H9 (cell line): ENCODE measurements at regions not wholly inside any gene's neighbourhood (a gene's known extent, or its start where the extent isn't known, plus 50 kb on each side); places are given as distances from the start of the nearest gene placed in this dataset.

ENCODE experiments used
- DNase-seq: peaks from one replicate; pipeline ENCODE4 v3.0.0-alpha.2; 2017
- H2AFZ ChIP-seq: one replicate; pipeline ENCODE4 v1.6.1; 2013; ENCODE audit warnings: mild to moderate bottlenecking, low read length, control low read depth, moderate library complexity
- H2AK5ac ChIP-seq: 2 replicates; pipeline ENCODE4 v1.6.1; 2013; ENCODE audit warnings: low read length, control low read depth, mixed read lengths; ENCODE audit not compliant: insufficient read length
- H2BK120ac ChIP-seq: one replicate; pipeline ENCODE4 v1.6.1; 2013; ENCODE audit warnings: low read depth, mild to moderate bottlenecking, low read length, control low read depth, inconsistent platforms; ENCODE audit not compliant: poor library complexity, severe bottlenecking
- H2BK12ac ChIP-seq: 2 replicates; pipeline ENCODE4 v1.6.1; 2013; ENCODE audit warnings: low read length, control low read depth, mixed read lengths, low read depth; ENCODE audit not compliant: insufficient read length
- H2BK15ac ChIP-seq: 2 replicates; pipeline ENCODE4 v1.6.1; 2013; ENCODE audit warnings: low read depth, low read length, control low read depth
- H2BK20ac ChIP-seq: one replicate; pipeline ENCODE4 v1.6.1; 2013; ENCODE audit warnings: low read depth, mild to moderate bottlenecking, low read length, control low read depth, inconsistent platforms; ENCODE audit not compliant: poor library complexity, severe bottlenecking
- H2BK5ac ChIP-seq: 2 replicates; pipeline ENCODE4 v1.6.1; 2013; ENCODE audit warnings: low read length, control low read depth, mixed read lengths; ENCODE audit not compliant: insufficient read length
- H3K14ac ChIP-seq: 2 replicates; pipeline ENCODE4 v1.6.1; 2013; ENCODE audit warnings: low read length, control low read depth; ENCODE audit not compliant: insufficient read depth
- H3K18ac ChIP-seq: 2 replicates; pipeline ENCODE4 v1.6.1; 2013; ENCODE audit warnings: low read depth, mild to moderate bottlenecking, mixed read lengths, low read length, control low read depth; ENCODE audit not compliant: insufficient read length
- H3K23ac ChIP-seq: 2 replicates; pipeline ENCODE4 v1.6.1; 2013; ENCODE audit warnings: low read length, control low read depth, mixed read lengths, low read depth; ENCODE audit not compliant: insufficient read length
- H3K23me2 ChIP-seq: 2 replicates; pipeline ENCODE4 v1.6.1; 2013; ENCODE audit warnings: low read depth, mild to moderate bottlenecking, mixed read lengths, low read length, control low read depth; ENCODE audit not compliant: insufficient read length, poor library complexity, severe bottlenecking
- H3K27ac ChIP-seq: 2 replicates; pipeline ENCODE4 v1.5.1; 2013; ENCODE audit warnings: low read length, control low read depth, mixed read lengths, low read depth; ENCODE audit not compliant: insufficient read length
- H3K27me3 ChIP-seq: 2 replicates; pipeline ENCODE4 v1.6.1; 2013; ENCODE audit warnings: low read length, control low read depth, inconsistent platforms; ENCODE audit not compliant: insufficient read depth
- H3K4ac ChIP-seq: 2 replicates; pipeline ENCODE4 v1.6.1; 2013; ENCODE audit warnings: low read depth, mild to moderate bottlenecking, control low read depth, inconsistent platforms, low read length, moderate library complexity
- H3K4me1 ChIP-seq: 2 replicates; pipeline ENCODE4 v1.6.1; 2013; ENCODE audit warnings: low read length, control low read depth, inconsistent platforms; ENCODE audit not compliant: insufficient read depth
- H3K4me2 ChIP-seq: 2 replicates; pipeline ENCODE4 v1.6.1; 2013; ENCODE audit warnings: low read length, control low read depth, mixed read lengths; ENCODE audit not compliant: insufficient read length, insufficient read depth
- H3K56ac ChIP-seq: 2 replicates; pipeline ENCODE4 v1.6.1; 2013; ENCODE audit warnings: low read depth, mild to moderate bottlenecking, mixed read lengths, low read length, control low read depth; ENCODE audit not compliant: insufficient read length
- H3K79me1 ChIP-seq: 2 replicates; pipeline ENCODE4 v1.6.1; 2013; ENCODE audit warnings: low read depth, mild to moderate bottlenecking, moderate library complexity, low read length, control low read depth, inconsistent platforms; ENCODE audit not compliant: insufficient read depth, poor library complexity, severe bottlenecking
- H3K79me2 ChIP-seq: 2 replicates; pipeline ENCODE4 v1.6.1; 2013; ENCODE audit warnings: low read length, control low read depth, inconsistent platforms; ENCODE audit not compliant: insufficient read depth
- H3K9ac ChIP-seq: 2 replicates; pipeline ENCODE4 v1.6.1; 2013; ENCODE audit warnings: low read length, control low read depth, mixed read lengths; ENCODE audit not compliant: insufficient read length; ENCODE audit errors: extremely low read depth
- H3K9me3 ChIP-seq: one replicate; pipeline ENCODE4 v1.6.1; 2013; ENCODE audit warnings: low read depth, low read length, inconsistent platforms; ENCODE audit not compliant: control insufficient read depth
- H3T11ph ChIP-seq: one replicate; pipeline ENCODE4 v1.6.1; 2013; ENCODE audit warnings: mild to moderate bottlenecking, low read length, control low read depth, inconsistent platforms
- H4K20me1 ChIP-seq: one replicate; pipeline ENCODE4 v1.6.1; 2013; ENCODE audit not compliant: control insufficient read depth, insufficient read length, insufficient read depth
- H4K5ac ChIP-seq: 2 replicates; pipeline ENCODE4 v1.6.1; 2013; ENCODE audit warnings: low read depth, mild to moderate bottlenecking, mixed read lengths, low read length, control low read depth; ENCODE audit not compliant: insufficient read length
- H4K8ac ChIP-seq: replicated peaks from 2 replicates; pipeline ENCODE4 v1.6.1; 2013; ENCODE audit warnings: low read length, control low read depth, mixed read lengths, low read depth; ENCODE audit not compliant: insufficient read length
- H4K91ac ChIP-seq: 2 replicates; pipeline ENCODE4 v1.6.1; 2013; ENCODE audit warnings: low read depth, mild to moderate bottlenecking, moderate library complexity, mixed read lengths, low read length, control low read depth; ENCODE audit not compliant: insufficient read length
- H3K27ac Mint-ChIP-seq, 3 experiments: 2 replicates in 2 of 3; 3 replicates in 1 of 3; pipeline ENCODE4 v1.8.0; 2020 to 2021; ENCODE audit warnings: mixed read lengths in 3 of 3, mild to moderate bottlenecking in 1 of 3, moderate library complexity in 1 of 3
- H3K27me3 Mint-ChIP-seq: 2 replicates; pipeline ENCODE4 v1.8.0; 2021; ENCODE audit warnings: low read depth, mild to moderate bottlenecking, moderate library complexity, mixed read lengths
- H3K36me3 Mint-ChIP-seq, 3 experiments: 2 replicates in 2 of 3; 3 replicates in 1 of 3; pipeline ENCODE4 v1.8.0; 2020 to 2021; ENCODE audit warnings: low read depth in 3 of 3, mixed read lengths in 3 of 3; ENCODE audit not compliant: insufficient read depth in 1 of 3
- H3K4me1 Mint-ChIP-seq, 2 experiments: 2 replicates each; pipeline ENCODE4 v1.8.0; 2020; ENCODE audit warnings: mixed read lengths in 2 of 2
- H3K4me3 Mint-ChIP-seq, 2 experiments: 2 replicates in 1 of 2; 3 replicates in 1 of 2; pipeline ENCODE4 v1.8.0; 2020 to 2021; ENCODE audit warnings: mild to moderate bottlenecking in 2 of 2, mixed read lengths in 2 of 2, moderate library complexity in 1 of 2
- H3K9me3 Mint-ChIP-seq, 2 experiments: 2 replicates in 1 of 2; 3 replicates in 1 of 2; pipeline ENCODE4 v1.8.0; 2020; ENCODE audit warnings: mild to moderate bottlenecking in 2 of 2, mixed read lengths in 2 of 2, moderate library complexity in 1 of 2
- WGBS: extraction: QIAGEN DNeasy Blood & Tissue Kit; methylation state at CpG from one replicate; pipeline ENCODE4 v1.1.7; 2013; ENCODE audit warnings: missing lambda C conversion rate, low lambda C conversion rate, mixed read lengths; ENCODE audit not compliant: insufficient read length; ENCODE audit errors: extremely low coverage; 5-methylcytosine and 5-hydroxymethylcytosine counted together
- TF ChIP-seq, protein P1 (sequence below): fragments of 200-600 bp; sonication (generic); conservative IDR thresholded peaks from 3 replicates; pipeline ENCODE4 v1.8.0; 2021; ENCODE audit warnings: antibody characterized with exemption, mild to moderate bottlenecking

DNA sequence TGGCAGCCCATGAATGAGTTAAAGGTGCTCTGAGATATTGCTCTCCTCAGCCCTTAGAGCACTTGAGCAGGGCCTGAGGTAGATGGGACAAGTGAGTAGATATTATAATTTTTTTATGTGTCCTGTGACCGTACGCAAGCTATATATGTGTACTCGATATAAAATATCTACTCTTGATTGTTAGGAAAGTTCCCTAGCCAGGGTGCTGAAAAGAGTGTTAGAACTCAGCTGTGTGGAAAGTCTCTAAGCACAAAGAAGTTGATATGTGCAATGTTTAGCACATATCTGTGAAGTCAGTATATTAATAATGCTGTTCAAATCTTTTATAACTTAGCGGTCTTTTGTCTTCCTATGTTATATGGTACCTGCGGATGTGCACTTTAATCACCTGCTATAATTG lies 114.6 kb upstream of the PLD5 start:
- H3K79me2 ChIP-seq = no peaks in the 10 kb centered on the region

More for the DNA sequence above, 114.6 kb upstream of the PLD5 start:
- H2BK15ac ChIP-seq = no peak overlapping the region
- H2BK20ac ChIP-seq = no peak overlapping the region
- H3K18ac ChIP-seq = no peak overlapping the region
- no peak overlapping the region for H2AFZ ChIP-seq
- no peak overlapping the region for H4K8ac ChIP-seq
- H3K27ac ChIP-seq = no peak overlapping the region
- H3K9me3 Mint-ChIP-seq = no peaks in the 10 kb centered on the region
- WGBS = no CpG with 5 or more reads among the region's 5 CpGs
- no peak overlapping the region for H3K4ac ChIP-seq
- H4K20me1 ChIP-seq = no peaks in the 10 kb centered on the region
- no peak overlapping the region for H3K4me3 Mint-ChIP-seq
- no peak overlapping the region for H4K5ac ChIP-seq
- H3K56ac ChIP-seq = no peak overlapping the region
- H2BK120ac ChIP-seq = no peak overlapping the region
- no peak overlapping the region for H3K9ac ChIP-seq
- H2AK5ac ChIP-seq = no peak overlapping the region
- no peaks in the 10 kb centered on the region for H3K23me2 ChIP-seq
- no peaks in the 10 kb centered on the region for H3K4me1 ChIP-seq
- H3K79me1 ChIP-seq = no peaks in the 10 kb centered on the region
- no peak for DNase-seq
- H3K4me1 Mint-ChIP-seq = peaks cover 3 to 7% of the 10 kb centered on the region in 2 experiments; a peak in 3 of 4 replicates
- no peak overlapping the region for H3K27ac Mint-ChIP-seq
- no peak overlapping the region for H3T11ph ChIP-seq
- H3K27me3 ChIP-seq = no peaks in the 10 kb centered on the region
- no peak overlapping the region for H3K14ac ChIP-seq
- no peaks in the 10 kb centered on the region for H3K36me3 Mint-ChIP-seq
- TF ChIP-seq, protein P1, sequence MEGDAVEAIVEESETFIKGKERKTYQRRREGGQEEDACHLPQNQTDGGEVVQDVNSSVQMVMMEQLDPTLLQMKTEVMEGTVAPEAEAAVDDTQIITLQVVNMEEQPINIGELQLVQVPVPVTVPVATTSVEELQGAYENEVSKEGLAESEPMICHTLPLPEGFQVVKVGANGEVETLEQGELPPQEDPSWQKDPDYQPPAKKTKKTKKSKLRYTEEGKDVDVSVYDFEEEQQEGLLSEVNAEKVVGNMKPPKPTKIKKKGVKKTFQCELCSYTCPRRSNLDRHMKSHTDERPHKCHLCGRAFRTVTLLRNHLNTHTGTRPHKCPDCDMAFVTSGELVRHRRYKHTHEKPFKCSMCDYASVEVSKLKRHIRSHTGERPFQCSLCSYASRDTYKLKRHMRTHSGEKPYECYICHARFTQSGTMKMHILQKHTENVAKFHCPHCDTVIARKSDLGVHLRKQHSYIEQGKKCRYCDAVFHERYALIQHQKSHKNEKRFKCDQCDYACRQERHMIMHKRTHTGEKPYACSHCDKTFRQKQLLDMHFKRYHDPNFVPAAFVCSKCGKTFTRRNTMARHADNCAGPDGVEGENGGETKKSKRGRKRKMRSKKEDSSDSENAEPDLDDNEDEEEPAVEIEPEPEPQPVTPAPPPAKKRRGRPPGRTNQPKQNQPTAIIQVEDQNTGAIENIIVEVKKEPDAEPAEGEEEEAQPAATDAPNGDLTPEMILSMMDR = no peak
- no peak overlapping the region for H2BK12ac ChIP-seq
- H4K91ac ChIP-seq = no peak overlapping the region
- no peak overlapping the region for H2BK5ac ChIP-seq
- no peaks in the 10 kb centered on the region for H3K27me3 Mint-ChIP-seq
- H3K4me2 ChIP-seq = no peak overlapping the region
- H3K9me3 ChIP-seq = no peaks in the 10 kb centered on the region
- H3K23ac ChIP-seq = no peak overlapping the region
